ENCODE measurements at regions not wholly inside any gene's neighbourhood (a gene's known extent, or its start where the extent isn't known, plus 50 kb on each side); places are given as distances from the start of the nearest gene placed in this dataset.
A peak's percentile ranks its signal among the peaks of the same experiment; 100 is the strongest.

DNA sequence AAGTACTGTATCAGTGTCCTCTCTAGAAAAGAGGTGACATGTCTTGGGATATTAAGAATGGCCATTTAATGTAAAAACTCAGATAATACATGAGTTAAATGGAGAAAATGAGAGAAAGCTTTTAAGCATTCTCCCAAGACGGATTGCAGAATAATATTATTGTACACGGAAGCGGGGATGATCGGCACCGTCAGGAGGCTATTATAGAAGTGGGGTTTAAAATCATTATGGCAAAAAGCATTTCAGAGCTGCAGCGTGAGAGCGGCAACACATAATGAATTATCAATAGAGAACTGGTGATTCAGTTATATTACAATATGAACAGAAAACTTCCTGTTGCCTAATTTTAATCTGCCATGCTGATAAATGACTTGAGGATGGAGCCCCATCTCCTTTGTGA lies 261.7 kb upstream of the IRX3 start:
- DNase-seq (no peak), ATAC-seq (no peak)
- Histone ChIP-seq H3K27me3 (peaks cover 0 to 22% of the 10 kb centered on the region in 2 donors), H3K4me3 (no peak overlapping the region), H3K27ac (no peak overlapping the region), H3K9me3 (no peaks in the 10 kb centered on the region), H3K36me3 (no peaks in the 10 kb centered on the region), H3K4me1 (no peaks in the 10 kb centered on the region)
- intact Hi-C loops (cut with DNase I), result no loop called here
- TF ChIP-seq, protein P1, sequence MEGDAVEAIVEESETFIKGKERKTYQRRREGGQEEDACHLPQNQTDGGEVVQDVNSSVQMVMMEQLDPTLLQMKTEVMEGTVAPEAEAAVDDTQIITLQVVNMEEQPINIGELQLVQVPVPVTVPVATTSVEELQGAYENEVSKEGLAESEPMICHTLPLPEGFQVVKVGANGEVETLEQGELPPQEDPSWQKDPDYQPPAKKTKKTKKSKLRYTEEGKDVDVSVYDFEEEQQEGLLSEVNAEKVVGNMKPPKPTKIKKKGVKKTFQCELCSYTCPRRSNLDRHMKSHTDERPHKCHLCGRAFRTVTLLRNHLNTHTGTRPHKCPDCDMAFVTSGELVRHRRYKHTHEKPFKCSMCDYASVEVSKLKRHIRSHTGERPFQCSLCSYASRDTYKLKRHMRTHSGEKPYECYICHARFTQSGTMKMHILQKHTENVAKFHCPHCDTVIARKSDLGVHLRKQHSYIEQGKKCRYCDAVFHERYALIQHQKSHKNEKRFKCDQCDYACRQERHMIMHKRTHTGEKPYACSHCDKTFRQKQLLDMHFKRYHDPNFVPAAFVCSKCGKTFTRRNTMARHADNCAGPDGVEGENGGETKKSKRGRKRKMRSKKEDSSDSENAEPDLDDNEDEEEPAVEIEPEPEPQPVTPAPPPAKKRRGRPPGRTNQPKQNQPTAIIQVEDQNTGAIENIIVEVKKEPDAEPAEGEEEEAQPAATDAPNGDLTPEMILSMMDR (IDR thresholded peaks at IDR 0.05), result no peak

DNA sequence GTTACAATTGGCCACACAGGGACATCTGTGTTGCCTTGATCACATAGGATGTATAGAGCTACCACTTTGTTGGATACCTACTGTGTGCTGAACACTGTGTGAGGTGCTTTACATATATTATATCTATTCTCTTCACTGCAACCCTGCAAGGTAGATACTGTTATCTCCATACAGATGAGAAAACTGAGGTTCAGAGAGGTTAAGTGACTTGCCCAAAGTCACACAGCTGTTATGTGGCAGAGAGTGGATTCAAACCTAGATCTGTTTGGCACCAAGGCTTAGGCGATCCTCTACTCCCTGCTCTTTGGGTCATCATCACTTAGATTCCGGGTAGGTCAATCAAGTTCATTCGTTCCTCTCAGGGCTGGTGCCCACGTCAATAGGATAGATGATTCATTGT lies 260.5 kb upstream of the IRX3 start:
- no peak for ATAC-seq
- intact Hi-C loops (cut with DNase I), result no loop called here

DNA sequence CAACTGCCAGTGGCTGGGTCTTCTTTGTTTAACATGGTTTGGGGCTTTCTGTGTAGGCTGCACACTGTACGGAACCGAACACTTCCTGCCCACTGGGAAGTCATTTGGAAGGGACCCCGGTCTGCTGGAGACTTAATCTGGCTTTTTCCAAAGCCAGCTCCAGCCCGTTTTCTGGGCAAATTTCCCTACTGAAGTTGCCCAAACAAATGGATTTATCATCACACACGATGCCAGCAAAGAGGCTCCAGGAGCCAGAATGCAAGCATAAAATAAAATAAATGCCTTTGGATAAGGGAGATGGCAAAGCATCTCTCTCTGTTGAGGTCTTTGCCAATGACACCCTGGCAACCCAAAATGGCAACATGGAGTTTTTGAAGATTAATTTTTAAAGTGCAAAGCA lies 259.9 kb upstream of the IRX3 start:
- Histone ChIP-seq H3K9me3 (no peaks in the 10 kb centered on the region), H3K27ac (no peak overlapping the region), H3K4me1 (no peaks in the 10 kb centered on the region), H3K27me3 (peaks cover 0 to 22% of the 10 kb centered on the region in 2 donors), H3K4me3 (no peak overlapping the region), H3K36me3 (no peaks in the 10 kb centered on the region)
- TF ChIP-seq, protein P1 (IDR thresholded peaks at IDR 0.05), result no peak
- intact Hi-C loops (cut with DNase I), result no loop called here
- ATAC-seq, result no peak
- DNase-seq, result no peak

More for the DNA sequence above, 260.5 kb upstream of the IRX3 start:
- H3K4me3 ChIP-seq, result no peak overlapping the region
- H3K27me3 ChIP-seq, result peaks cover 0 to 22% of the 10 kb centered on the region in 2 donors
- no peak for DNase-seq
- TF ChIP-seq, protein P1 (IDR thresholded peaks at IDR 0.05), result no peak
- no peaks in the 10 kb centered on the region for H3K9me3 ChIP-seq
- no peak overlapping the region for H3K27ac ChIP-seq
- H3K36me3 ChIP-seq, result no peaks in the 10 kb centered on the region
- no peaks in the 10 kb centered on the region for H3K4me1 ChIP-seq

DNA sequence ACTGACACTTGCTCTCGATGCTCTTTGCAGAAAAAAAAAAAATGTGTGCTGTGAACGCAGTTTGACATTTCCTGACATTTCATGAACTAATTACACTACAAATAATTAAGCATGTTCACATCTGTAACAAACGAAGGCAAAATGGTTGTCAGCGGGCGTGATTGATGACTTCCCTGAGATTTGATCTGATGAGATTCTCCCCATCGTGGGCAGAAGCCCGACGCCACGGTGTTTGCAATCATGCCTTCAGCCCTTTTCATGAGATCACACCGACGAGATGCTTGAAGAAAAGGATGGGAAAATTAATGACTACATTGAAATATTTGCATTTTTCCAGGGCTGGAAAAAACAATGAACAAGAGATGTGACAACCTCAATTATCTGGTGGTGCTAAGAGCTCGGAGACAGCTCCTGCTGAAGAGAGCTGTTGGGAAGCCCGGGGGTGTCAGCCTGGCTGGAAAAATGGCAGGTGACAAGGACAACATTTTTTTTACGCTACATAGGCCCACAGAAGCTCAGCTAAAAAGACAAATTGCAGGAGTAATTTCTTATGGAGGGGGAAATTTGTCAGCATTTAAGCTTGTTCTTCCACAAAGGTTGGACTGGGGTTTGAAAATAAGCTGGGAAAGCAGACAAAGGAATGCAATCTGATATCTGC lies 259.4 kb upstream of the IRX3 start:
- TF ChIP-seq, protein P1 (IDR thresholded peaks at IDR 0.05), result no peak
- no peak for DNase-seq
- no peaks in the 10 kb centered on the region for H3K9me3 ChIP-seq
- intact Hi-C loops (cut with DNase I), result no loop called here
- no peak overlapping the region for H3K27ac ChIP-seq
- no peaks in the 10 kb centered on the region for H3K4me1 ChIP-seq
- no peak for ATAC-seq
- no peak overlapping the region for H3K4me3 ChIP-seq
- peaks cover 0 to 22% of the 10 kb centered on the region in 2 donors for H3K27me3 ChIP-seq
- H3K36me3 ChIP-seq, result no peaks in the 10 kb centered on the region

DNA sequence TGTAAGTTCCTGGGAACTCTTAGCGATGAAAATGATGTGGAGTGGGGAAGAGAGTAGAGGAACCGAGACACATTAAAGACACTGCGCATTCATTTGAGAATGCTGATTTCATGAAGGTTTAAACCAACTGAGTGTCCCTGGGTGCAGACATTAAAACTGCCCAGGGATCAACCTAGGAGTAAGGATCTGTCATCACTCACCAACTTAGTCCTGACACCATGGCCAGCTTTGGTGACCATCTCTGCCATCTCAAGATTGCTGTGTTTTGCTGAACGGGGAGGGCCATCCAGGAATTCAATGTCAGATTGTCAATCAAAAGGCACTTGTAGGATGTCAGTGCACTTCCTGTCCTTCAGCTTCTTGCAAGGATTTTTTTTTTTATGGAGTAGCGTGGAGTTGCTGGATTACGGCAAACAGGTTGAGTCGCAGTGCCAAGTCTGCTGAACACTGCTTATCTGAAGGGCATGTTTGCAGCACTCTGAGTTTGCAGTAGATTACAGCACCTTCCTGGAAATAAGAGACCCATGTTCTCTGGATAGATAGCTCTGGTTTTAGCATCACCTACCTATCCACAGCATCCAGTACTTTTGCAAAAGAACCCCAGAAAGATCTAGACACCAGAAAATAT lies 258.1 kb upstream of the IRX3 start:
- no peaks in the 10 kb centered on the region for H3K9me3 ChIP-seq
- intact Hi-C loops (cut with DNase I), result no loop called here
- DNase-seq, result peak in 1 of 4 donors; percentile 22
- no peak overlapping the region for H3K4me3 ChIP-seq
- ATAC-seq, result peak; percentile 41
- H3K27ac ChIP-seq, result no peak overlapping the region
- TF ChIP-seq, protein P1 (IDR thresholded peaks at IDR 0.05), result no peak
- H3K36me3 ChIP-seq, result no peaks in the 10 kb centered on the region
- H3K27me3 ChIP-seq, result peaks cover 0 to 32% of the 10 kb centered on the region in 2 donors
- no peaks in the 10 kb centered on the region for H3K4me1 ChIP-seq

All from left lung (tissue), 4 donors.